ENCODE measurements at regions not wholly inside any gene's neighbourhood (a gene's known extent, or its start where the extent isn't known, plus 50 kb on each side); places are given as distances from the start of the nearest gene placed in this dataset.

DNA sequence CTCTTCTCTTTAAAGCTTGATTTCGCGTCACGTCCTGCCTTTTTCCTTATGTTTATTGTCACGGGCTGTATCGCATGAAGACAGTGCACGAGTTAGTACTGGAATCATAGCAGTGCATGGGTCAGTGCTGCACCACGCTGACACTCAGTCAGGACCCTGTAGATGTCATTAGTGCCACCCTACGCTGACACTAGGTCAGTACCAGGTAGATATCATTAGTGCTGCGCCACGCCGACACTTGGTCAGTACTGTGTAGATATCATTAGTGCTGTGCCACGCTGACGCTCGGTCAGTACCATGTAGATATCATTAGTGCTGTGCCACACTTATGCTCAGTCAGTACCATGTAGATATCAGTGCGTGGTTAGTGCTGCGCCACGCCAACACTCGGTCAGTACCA lies 106.2 kb upstream of the ZNF469 start:
- Histone ChIP-seq H3K4me1 (ENCODE audit: insufficient read depth, low read length) (peaks cover 7% of the 10 kb centered on the region), H3K4me3 (ENCODE audit: insufficient read depth, low read length) (no peak overlapping the region), H3K9me3 (ENCODE audit: low read depth, low read length) (peaks cover 2% of the 10 kb centered on the region), H4K20me1 (ENCODE audit: insufficient read depth, low read length) (no peaks in the 10 kb centered on the region), H2AFZ (ENCODE audit: low read length) (no peak overlapping the region), H3K4me2 (ENCODE audit: insufficient read depth, low read length) (no peak overlapping the region), H3K27ac (ENCODE audit: low read depth, low read length) (no peak overlapping the region), H3K36me3 (ENCODE audit: insufficient read depth, low read length) (no peaks in the 10 kb centered on the region), H3K79me2 (ENCODE audit: insufficient read depth, low read length) (no peaks in the 10 kb centered on the region), H3K27me3 (ENCODE audit: insufficient read depth, low read length) (no peaks in the 10 kb centered on the region)
- no peak for DNase-seq (ENCODE audit: insufficient read length, low spot score, missing footprints)
- TF ChIP-seq, protein P1, sequence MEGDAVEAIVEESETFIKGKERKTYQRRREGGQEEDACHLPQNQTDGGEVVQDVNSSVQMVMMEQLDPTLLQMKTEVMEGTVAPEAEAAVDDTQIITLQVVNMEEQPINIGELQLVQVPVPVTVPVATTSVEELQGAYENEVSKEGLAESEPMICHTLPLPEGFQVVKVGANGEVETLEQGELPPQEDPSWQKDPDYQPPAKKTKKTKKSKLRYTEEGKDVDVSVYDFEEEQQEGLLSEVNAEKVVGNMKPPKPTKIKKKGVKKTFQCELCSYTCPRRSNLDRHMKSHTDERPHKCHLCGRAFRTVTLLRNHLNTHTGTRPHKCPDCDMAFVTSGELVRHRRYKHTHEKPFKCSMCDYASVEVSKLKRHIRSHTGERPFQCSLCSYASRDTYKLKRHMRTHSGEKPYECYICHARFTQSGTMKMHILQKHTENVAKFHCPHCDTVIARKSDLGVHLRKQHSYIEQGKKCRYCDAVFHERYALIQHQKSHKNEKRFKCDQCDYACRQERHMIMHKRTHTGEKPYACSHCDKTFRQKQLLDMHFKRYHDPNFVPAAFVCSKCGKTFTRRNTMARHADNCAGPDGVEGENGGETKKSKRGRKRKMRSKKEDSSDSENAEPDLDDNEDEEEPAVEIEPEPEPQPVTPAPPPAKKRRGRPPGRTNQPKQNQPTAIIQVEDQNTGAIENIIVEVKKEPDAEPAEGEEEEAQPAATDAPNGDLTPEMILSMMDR (IDR thresholded peaks at IDR 0.05; ENCODE audit: extremely low read depth, low read depth, low read length): no peak

DNA sequence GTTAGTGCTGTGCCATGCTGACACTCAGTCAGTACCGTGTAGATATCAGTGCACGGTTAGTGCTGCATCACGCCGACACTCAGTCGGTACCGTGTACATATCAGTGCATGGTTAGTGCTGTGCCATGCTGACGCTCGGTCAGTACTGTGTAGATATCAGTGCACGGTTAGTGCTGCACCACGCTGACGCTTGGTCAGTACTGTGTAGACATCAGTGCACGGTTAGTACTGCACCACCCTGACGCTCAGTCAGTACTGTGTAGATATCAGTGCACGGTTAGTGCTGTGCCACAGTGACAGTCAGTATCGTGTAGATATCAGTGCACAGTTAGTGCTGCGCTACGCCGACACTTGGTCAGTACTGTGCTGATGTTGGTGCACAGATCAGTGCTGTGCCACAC lies 102.8 kb upstream of the ZNF469 start:
- TF ChIP-seq, protein P1 (IDR thresholded peaks at IDR 0.05; ENCODE audit: extremely low read depth, low read depth, low read length): no peak
- Histone ChIP-seq H3K36me3 (ENCODE audit: insufficient read depth, low read length) (no peaks in the 10 kb centered on the region), H4K20me1 (ENCODE audit: insufficient read depth, low read length) (no peaks in the 10 kb centered on the region)

DNA sequence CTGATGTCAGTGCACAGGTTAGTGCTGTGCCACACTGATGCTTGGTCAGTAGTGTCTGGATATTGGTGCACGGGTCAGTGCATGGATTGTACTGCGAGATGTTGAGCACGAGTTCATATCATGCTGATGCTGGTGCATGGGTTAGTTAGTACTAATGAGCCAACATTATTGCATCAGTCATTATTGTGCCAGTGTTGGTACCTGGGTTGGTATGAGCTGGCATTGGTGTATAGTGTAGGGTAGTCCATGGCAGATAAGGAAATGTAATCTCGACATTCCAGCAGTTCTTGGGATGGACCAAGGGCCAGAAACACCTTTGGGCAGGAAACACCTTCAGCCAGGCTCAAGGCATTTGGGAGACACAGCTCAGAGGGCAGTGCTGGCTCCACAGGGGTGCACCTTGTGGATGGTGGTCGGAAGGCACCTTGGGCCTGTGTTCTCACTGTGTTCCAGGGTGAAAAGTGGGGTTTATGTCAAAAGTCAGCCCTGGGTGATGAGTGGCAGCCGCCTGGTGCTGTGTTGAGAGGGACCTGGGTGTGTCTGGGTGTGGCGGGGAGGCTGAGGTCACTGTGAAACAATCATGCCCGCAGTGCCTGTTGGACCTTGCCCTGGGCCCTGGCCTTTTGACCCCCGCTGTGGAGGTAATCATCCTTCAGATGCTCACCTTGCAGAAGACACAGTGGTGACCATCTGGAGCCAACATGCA lies 100.7 kb upstream of the ZNF469 start:
- H3K4me3 ChIP-seq (ENCODE audit: insufficient read depth, low read length): no peak overlapping the region
- H4K20me1 ChIP-seq (ENCODE audit: insufficient read depth, low read length): no peaks in the 10 kb centered on the region
- H3K27ac ChIP-seq (ENCODE audit: low read depth, low read length): no peak overlapping the region
- no peak overlapping the region for H2AFZ ChIP-seq (ENCODE audit: low read length)
- H3K4me2 ChIP-seq (ENCODE audit: insufficient read depth, low read length): no peak overlapping the region
- DNase-seq (ENCODE audit: insufficient read length, low spot score, missing footprints): peak; percentile 48
- H3K27me3 ChIP-seq (ENCODE audit: insufficient read depth, low read length): no peaks in the 10 kb centered on the region
- no peaks in the 10 kb centered on the region for H3K4me1 ChIP-seq (ENCODE audit: insufficient read depth, low read length)
- TF ChIP-seq, protein P1 (IDR thresholded peaks at IDR 0.05; ENCODE audit: extremely low read depth, low read depth, low read length): no peak
- H3K9me3 ChIP-seq (ENCODE audit: low read depth, low read length): peaks cover 5% of the 10 kb centered on the region
- no peaks in the 10 kb centered on the region for H3K79me2 ChIP-seq (ENCODE audit: insufficient read depth, low read length)
- H3K36me3 ChIP-seq (ENCODE audit: insufficient read depth, low read length): no peaks in the 10 kb centered on the region

More for the DNA sequence above, 102.8 kb upstream of the ZNF469 start:
- Histone ChIP-seq H3K27me3 (ENCODE audit: insufficient read depth, low read length) (no peaks in the 10 kb centered on the region), H3K4me1 (ENCODE audit: insufficient read depth, low read length) (no peaks in the 10 kb centered on the region), H2AFZ (ENCODE audit: low read length) (no peak overlapping the region), H3K27ac (ENCODE audit: low read depth, low read length) (no peak overlapping the region), H3K4me3 (ENCODE audit: insufficient read depth, low read length) (no peak overlapping the region), H3K9me3 (ENCODE audit: low read depth, low read length) (peaks cover 2% of the 10 kb centered on the region), H3K4me2 (ENCODE audit: insufficient read depth, low read length) (no peak overlapping the region), H3K79me2 (ENCODE audit: insufficient read depth, low read length) (no peaks in the 10 kb centered on the region)
- no peak for DNase-seq (ENCODE audit: insufficient read length, low spot score, missing footprints)

DNA sequence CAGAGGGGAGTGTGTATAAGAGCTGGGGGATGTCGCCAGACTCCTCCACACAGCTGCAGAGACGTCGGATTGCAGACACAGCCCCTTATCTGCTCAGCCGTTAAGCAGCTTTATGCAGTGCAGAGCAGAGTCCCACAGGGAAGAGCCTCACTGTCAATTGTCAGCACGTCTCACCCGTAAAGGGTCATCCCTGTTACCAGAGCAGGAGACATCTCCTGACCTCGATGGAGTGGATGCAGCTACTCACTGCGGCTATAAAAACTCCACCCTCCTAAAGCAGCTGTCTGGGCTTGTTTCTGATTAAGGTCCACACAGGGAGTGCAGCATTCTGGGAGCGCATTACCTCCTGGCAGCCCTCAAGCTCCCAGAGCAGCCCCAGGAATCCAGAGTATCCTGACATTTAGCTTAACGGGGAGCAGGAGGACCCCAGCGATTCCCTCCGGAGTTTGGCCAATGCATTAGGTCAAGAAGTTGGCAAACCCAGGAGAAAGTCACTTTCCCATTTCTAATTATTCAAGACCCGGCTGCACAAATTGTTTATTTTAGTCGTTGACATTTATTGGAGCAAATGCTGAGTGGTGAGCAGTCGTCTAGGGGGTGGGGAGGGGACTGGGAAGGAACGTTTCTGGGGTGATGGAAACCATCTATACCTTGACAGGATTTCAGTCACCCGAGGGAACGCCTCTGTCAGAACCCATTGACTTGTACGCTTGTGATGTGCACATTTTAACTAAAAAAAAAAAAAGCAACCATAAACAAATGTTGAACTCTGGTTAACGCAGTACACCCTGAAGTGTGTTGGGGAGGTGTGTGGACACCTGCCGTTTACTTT lies 100.0 kb upstream of the ZNF469 start:
- no peak overlapping the region for H2AFZ ChIP-seq (ENCODE audit: low read length)
- H3K9me3 ChIP-seq (ENCODE audit: low read depth, low read length): peaks cover 9% of the 10 kb centered on the region
- no peak overlapping the region for H3K4me3 ChIP-seq (ENCODE audit: insufficient read depth, low read length)
- no peaks in the 10 kb centered on the region for H3K4me1 ChIP-seq (ENCODE audit: insufficient read depth, low read length)
- H3K27ac ChIP-seq (ENCODE audit: low read depth, low read length): no peak overlapping the region
- H3K36me3 ChIP-seq (ENCODE audit: insufficient read depth, low read length): no peaks in the 10 kb centered on the region
- no peaks in the 10 kb centered on the region for H3K27me3 ChIP-seq (ENCODE audit: insufficient read depth, low read length)
- peak; percentile 89 for DNase-seq (ENCODE audit: insufficient read length, low spot score, missing footprints)
- H4K20me1 ChIP-seq (ENCODE audit: insufficient read depth, low read length): no peaks in the 10 kb centered on the region
- TF ChIP-seq, protein P1 (IDR thresholded peaks at IDR 0.05; ENCODE audit: extremely low read depth, low read depth, low read length): no peak
- H3K4me2 ChIP-seq (ENCODE audit: insufficient read depth, low read length): no peak overlapping the region
- no peaks in the 10 kb centered on the region for H3K79me2 ChIP-seq (ENCODE audit: insufficient read depth, low read length)

Data from osteoblast (primary cell).